ENCODE measurements at regions not wholly inside any gene's neighbourhood (a gene's known extent, or its start where the extent isn't known, plus 50 kb on each side); places are given as distances from the start of the nearest gene placed in this dataset.

DNA sequence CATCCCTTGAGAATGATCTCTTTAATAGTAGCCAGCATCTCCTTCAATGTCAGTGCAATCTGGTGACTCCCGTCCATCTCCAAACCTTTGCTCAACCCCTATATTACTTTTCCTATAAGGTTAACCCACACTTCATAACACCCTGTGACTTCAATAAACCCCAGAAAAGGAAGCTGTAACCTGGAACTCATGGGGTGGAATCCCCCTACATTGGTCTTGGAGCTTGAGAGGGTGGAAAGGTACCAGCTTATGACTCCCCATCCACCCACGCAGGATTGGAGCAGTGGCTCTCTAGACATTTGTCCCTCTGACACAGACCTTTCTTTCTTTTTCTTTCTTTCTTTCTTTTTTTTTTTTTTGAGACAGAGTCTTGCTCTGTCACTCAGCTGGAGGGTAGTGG lies 54.7 kb upstream of the ZFR start:
- no peaks in the 10 kb centered on the region for H4K20me1 ChIP-seq (ENCODE audit: insufficient read depth)
- H3K79me2 ChIP-seq (ENCODE audit: insufficient read depth), result no peaks in the 10 kb centered on the region
- peaks cover 2 to 4% of the 10 kb centered on the region in 2 experiments; a peak in 3 of 4 replicates for H3K4me1 ChIP-seq (ENCODE audit: control insufficient read depth in 1 of 2, insufficient read depth in 2 of 2, low read depth in 1 of 2, low read length in 1 of 2)
- H3K36me3 ChIP-seq (replicated peaks in 1 of 2; ENCODE audit: control insufficient read depth in 1 of 2, insufficient read depth in 2 of 2, low read length in 1 of 2), result no peaks in the 10 kb centered on the region
- no peaks in the 10 kb centered on the region for H3K9me3 ChIP-seq
- POLR2A ChIA-PET, result no interaction called here
- no peak overlapping the region for H2AFZ ChIP-seq (ENCODE audit: low read depth)
- H3K4me2 ChIP-seq, result no peak overlapping the region
- H3K4me3 ChIP-seq (ENCODE audit: low read depth in 2 of 2, low read length in 1 of 2), result no peak overlapping the region
- H3K27me3 ChIP-seq (ENCODE audit: insufficient read depth), result no peaks in the 10 kb centered on the region
- TF ChIP-seq, protein P1, sequence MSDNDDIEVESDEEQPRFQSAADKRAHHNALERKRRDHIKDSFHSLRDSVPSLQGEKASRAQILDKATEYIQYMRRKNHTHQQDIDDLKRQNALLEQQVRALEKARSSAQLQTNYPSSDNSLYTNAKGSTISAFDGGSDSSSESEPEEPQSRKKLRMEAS (IDR thresholded peaks at IDR 0.05; ENCODE audit: low read depth), result no peak
- TF ChIP-seq NFIC (IDR thresholded peaks at IDR 0.05; ENCODE audit: borderline replicate concordance), result no peak
- WGBS (ENCODE audit: low lambda C conversion rate), result 88% methylated on average over 2 of the region's 2 CpGs
- H3F3A ChIP-seq (replicated peaks; ENCODE audit: insufficient read depth), result peaks cover 2% of the 10 kb centered on the region
- no peak for DNase-seq
- no peak overlapping the region for H3K9ac ChIP-seq
- CTCF ChIA-PET, result interaction anchor here (1.0 to 5.4 kb wide), 3 partner anchors 9 to 266 kb away, joined by 3 to 34 read pairs (median 29); no protein-coding TSS in a partner anchor
- H3K27ac ChIP-seq (ENCODE audit: low read depth in 2 of 2, low read length in 1 of 2), result no peak overlapping the region
- H3K9me2 ChIP-seq, result no peaks in the 10 kb centered on the region

DNA sequence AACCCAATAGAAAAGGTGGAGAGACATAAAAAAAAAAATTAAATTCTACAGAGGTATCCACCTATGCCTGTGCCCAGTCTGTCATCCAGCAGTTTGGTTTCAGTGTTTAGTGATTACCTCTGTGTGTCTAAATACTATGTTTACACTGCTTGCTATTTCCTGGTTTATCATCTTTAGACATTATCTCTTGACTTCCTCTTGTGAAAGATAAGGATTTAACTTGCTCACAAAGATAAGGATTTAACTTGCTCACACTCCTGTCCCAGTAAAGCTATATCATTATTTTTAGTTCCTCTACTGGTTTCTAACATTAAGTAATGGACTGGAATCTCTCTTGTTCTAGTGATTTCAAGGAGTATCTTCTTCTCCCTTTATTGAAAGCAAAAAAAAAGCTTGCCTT lies 53.9 kb upstream of the ZFR start:
- no peak for DNase-seq
- H3F3A ChIP-seq (replicated peaks; ENCODE audit: insufficient read depth), result no peaks in the 10 kb centered on the region
- no peak overlapping the region for H3K27ac ChIP-seq (ENCODE audit: low read depth in 2 of 2, low read length in 1 of 2)
- no peak overlapping the region for H3K4me3 ChIP-seq (ENCODE audit: low read depth in 2 of 2, low read length in 1 of 2)
- H3K79me2 ChIP-seq (ENCODE audit: insufficient read depth), result no peaks in the 10 kb centered on the region
- ChIA-PET POLR2A (no interaction called here), CTCF (interaction anchor here (1.5 to 5.4 kb wide), 3 partner anchors 9 to 91 kb away, joined by 3 to 34 read pairs (median 29); no protein-coding TSS in a partner anchor)
- H4K20me1 ChIP-seq (ENCODE audit: insufficient read depth), result no peaks in the 10 kb centered on the region
- no peak overlapping the region for H3K9ac ChIP-seq
- H3K27me3 ChIP-seq (ENCODE audit: insufficient read depth), result no peaks in the 10 kb centered on the region
- no peaks in the 10 kb centered on the region for H3K9me3 ChIP-seq
- no peak overlapping the region for H2AFZ ChIP-seq (ENCODE audit: low read depth)
- H3K4me2 ChIP-seq, result no peak overlapping the region
- H3K9me2 ChIP-seq, result no peaks in the 10 kb centered on the region
- no peaks in the 10 kb centered on the region for H3K36me3 ChIP-seq (replicated peaks in 1 of 2; ENCODE audit: control insufficient read depth in 1 of 2, insufficient read depth in 2 of 2, low read length in 1 of 2)
- no peaks in the 10 kb centered on the region for H3K4me1 ChIP-seq (ENCODE audit: control insufficient read depth in 1 of 2, insufficient read depth in 2 of 2, low read depth in 1 of 2, low read length in 1 of 2)
- TF ChIP-seq SIN3A (IDR thresholded peaks at IDR 0.05; ENCODE audit: borderline replicate concordance, low read depth, low read length) (no peak), NRF1 (IDR thresholded peaks at IDR 0.05; ENCODE audit: low read depth, low read length) (no peak), FOSL2 (IDR thresholded peaks at IDR 0.05; ENCODE audit: borderline replicate concordance, low read depth) (no peak), CHD2 (IDR thresholded peaks at IDR 0.05; ENCODE audit: low read length, partially characterized antibody) (no peak), EP300 (IDR thresholded peaks at IDR 0.05; ENCODE audit: borderline replicate concordance in 1 of 2, low read depth in 1 of 2, low read length in 1 of 2) (no peak), EZH2phosphoT487 (IDR thresholded peaks at IDR 0.05; ENCODE audit: borderline replicate concordance, low read depth) (no peak), MXI1 (IDR thresholded peaks at IDR 0.05; ENCODE audit: low read depth, low read length) (no peak), YY1 (IDR thresholded peaks at IDR 0.05; ENCODE audit: low read depth) (no peak), FOXM1 (IDR thresholded peaks at IDR 0.05; ENCODE audit: low read depth) (no peak), TEAD4 (IDR thresholded peaks at IDR 0.05; ENCODE audit: borderline replicate concordance, insufficient read depth) (no peak), RXRA (IDR thresholded peaks at IDR 0.05; ENCODE audit: borderline replicate concordance, low read depth) (no peak), GABPA (IDR thresholded peaks at IDR 0.05; ENCODE audit: low read depth) (no peak)
- TF ChIP-seq, protein P2, sequence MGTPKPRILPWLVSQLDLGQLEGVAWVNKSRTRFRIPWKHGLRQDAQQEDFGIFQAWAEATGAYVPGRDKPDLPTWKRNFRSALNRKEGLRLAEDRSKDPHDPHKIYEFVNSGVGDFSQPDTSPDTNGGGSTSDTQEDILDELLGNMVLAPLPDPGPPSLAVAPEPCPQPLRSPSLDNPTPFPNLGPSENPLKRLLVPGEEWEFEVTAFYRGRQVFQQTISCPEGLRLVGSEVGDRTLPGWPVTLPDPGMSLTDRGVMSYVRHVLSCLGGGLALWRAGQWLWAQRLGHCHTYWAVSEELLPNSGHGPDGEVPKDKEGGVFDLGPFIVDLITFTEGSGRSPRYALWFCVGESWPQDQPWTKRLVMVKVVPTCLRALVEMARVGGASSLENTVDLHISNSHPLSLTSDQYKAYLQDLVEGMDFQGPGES (IDR thresholded peaks at IDR 0.05; ENCODE audit: low read depth, low read length), result no peak
- TF ChIP-seq, protein P3, sequence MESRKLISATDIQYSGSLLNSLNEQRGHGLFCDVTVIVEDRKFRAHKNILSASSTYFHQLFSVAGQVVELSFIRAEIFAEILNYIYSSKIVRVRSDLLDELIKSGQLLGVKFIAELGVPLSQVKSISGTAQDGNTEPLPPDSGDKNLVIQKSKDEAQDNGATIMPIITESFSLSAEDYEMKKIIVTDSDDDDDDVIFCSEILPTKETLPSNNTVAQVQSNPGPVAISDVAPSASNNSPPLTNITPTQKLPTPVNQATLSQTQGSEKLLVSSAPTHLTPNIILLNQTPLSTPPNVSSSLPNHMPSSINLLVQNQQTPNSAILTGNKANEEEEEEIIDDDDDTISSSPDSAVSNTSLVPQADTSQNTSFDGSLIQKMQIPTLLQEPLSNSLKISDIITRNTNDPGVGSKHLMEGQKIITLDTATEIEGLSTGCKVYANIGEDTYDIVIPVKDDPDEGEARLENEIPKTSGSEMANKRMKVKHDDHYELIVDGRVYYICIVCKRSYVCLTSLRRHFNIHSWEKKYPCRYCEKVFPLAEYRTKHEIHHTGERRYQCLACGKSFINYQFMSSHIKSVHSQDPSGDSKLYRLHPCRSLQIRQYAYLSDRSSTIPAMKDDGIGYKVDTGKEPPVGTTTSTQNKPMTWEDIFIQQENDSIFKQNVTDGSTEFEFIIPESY (IDR thresholded peaks at IDR 0.05; ENCODE audit: borderline replicate concordance, low read depth), result no peak
- TF ChIP-seq, protein P4, sequence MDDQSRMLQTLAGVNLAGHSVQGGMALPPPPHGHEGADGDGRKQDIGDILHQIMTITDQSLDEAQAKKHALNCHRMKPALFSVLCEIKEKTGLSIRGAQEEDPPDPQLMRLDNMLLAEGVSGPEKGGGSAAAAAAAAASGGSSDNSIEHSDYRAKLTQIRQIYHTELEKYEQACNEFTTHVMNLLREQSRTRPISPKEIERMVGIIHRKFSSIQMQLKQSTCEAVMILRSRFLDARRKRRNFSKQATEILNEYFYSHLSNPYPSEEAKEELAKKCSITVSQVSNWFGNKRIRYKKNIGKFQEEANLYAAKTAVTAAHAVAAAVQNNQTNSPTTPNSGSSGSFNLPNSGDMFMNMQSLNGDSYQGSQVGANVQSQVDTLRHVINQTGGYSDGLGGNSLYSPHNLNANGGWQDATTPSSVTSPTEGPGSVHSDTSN (IDR thresholded peaks at IDR 0.05), result no peak
- TF ChIP-seq, protein P5, sequence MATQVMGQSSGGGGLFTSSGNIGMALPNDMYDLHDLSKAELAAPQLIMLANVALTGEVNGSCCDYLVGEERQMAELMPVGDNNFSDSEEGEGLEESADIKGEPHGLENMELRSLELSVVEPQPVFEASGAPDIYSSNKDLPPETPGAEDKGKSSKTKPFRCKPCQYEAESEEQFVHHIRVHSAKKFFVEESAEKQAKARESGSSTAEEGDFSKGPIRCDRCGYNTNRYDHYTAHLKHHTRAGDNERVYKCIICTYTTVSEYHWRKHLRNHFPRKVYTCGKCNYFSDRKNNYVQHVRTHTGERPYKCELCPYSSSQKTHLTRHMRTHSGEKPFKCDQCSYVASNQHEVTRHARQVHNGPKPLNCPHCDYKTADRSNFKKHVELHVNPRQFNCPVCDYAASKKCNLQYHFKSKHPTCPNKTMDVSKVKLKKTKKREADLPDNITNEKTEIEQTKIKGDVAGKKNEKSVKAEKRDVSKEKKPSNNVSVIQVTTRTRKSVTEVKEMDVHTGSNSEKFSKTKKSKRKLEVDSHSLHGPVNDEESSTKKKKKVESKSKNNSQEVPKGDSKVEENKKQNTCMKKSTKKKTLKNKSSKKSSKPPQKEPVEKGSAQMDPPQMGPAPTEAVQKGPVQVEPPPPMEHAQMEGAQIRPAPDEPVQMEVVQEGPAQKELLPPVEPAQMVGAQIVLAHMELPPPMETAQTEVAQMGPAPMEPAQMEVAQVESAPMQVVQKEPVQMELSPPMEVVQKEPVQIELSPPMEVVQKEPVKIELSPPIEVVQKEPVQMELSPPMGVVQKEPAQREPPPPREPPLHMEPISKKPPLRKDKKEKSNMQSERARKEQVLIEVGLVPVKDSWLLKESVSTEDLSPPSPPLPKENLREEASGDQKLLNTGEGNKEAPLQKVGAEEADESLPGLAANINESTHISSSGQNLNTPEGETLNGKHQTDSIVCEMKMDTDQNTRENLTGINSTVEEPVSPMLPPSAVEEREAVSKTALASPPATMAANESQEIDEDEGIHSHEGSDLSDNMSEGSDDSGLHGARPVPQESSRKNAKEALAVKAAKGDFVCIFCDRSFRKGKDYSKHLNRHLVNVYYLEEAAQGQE (IDR thresholded peaks at IDR 0.05; ENCODE audit: low read depth, low read length), result no peak
- TF ChIP-seq, protein P6, sequence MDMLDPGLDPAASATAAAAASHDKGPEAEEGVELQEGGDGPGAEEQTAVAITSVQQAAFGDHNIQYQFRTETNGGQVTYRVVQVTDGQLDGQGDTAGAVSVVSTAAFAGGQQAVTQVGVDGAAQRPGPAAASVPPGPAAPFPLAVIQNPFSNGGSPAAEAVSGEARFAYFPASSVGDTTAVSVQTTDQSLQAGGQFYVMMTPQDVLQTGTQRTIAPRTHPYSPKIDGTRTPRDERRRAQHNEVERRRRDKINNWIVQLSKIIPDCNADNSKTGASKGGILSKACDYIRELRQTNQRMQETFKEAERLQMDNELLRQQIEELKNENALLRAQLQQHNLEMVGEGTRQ (IDR thresholded peaks at IDR 0.05; ENCODE audit: borderline replicate concordance, low read depth, low read length), result no peak
